ENCODE measurements at regions not wholly inside any gene's neighbourhood (a gene's known extent, or its start where the extent isn't known, plus 50 kb on each side); places are given as distances from the start of the nearest gene placed in this dataset.

- no peaks in the 10 kb centered on the region for H3K36me3 Mint-ChIP-seq (ENCODE audit: unreplicated experiment)
- H3K27me3 Mint-ChIP-seq (ENCODE audit: unreplicated experiment), result no peaks in the 10 kb centered on the region
- H3K9me3 Mint-ChIP-seq (ENCODE audit: unreplicated experiment), result no peaks in the 10 kb centered on the region
- no peak for TF ChIP-seq CTCF (IDR thresholded peaks at IDR 0.05; ENCODE audit: partially characterized antibody, unreplicated experiment)
- H3K4me1 Mint-ChIP-seq (ENCODE audit: low read depth, unreplicated experiment), result no peaks in the 10 kb centered on the region
- DNase-seq, result no peak
- no peak overlapping the region for H3K4me3 Mint-ChIP-seq (ENCODE audit: unreplicated experiment)
- no peak overlapping the region for H3K27ac Mint-ChIP-seq (ENCODE audit: unreplicated experiment)
Observed at GRCh38 chr6:2502998-2503674, 247.6 kb downstream of the MYLK4 start.

GRCh38 chr6:2502096-2502997, 248.4 kb downstream of the MYLK4 start:
- no peaks in the 10 kb centered on the region for H3K27me3 Mint-ChIP-seq (ENCODE audit: unreplicated experiment)
- H3K27ac Mint-ChIP-seq (ENCODE audit: unreplicated experiment), result no peak overlapping the region
- no peaks in the 10 kb centered on the region for H3K9me3 Mint-ChIP-seq (ENCODE audit: unreplicated experiment)
- TF ChIP-seq CTCF (IDR thresholded peaks at IDR 0.05; ENCODE audit: partially characterized antibody, unreplicated experiment), result no peak
- no peaks in the 10 kb centered on the region for H3K36me3 Mint-ChIP-seq (ENCODE audit: unreplicated experiment)
- H3K4me1 Mint-ChIP-seq (ENCODE audit: low read depth, unreplicated experiment), result no peaks in the 10 kb centered on the region
- DNase-seq, result no peak
- H3K4me3 Mint-ChIP-seq (ENCODE audit: unreplicated experiment), result no peak overlapping the region

DNA sequence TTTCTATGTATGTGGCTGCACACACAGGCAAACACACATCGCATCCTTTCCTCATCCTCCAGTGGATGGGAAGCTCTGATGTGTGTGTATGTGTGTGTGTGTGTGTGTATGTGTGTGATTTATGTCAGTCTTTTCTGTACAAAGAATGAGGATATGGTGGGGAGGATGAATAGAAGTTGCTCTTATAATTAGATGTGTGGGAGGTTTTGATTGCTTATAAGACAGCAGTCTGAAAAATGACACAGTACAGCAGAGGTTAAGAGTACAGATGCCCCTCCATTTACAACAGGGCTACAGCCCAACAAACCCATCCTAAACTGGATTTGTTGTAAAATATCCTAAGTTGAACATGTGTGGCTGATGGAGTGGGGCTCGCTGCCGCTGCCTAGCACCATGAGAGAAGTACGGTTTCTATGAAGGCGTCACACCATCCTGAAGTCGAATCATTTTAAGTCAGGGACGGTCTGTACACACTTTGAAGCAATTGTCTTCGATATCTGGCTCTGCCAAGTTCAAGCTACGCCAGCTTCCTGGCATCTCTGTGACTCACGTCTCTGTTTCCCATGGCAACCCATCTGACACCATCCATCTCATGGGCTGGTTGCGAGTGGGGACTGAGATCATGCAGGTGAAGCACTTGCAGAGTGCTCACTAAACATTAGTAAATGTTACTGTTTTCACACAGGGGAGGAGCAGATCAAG, 252.6 kb downstream of the MYLK4 start:
- TF ChIP-seq CTCF (IDR thresholded peaks at IDR 0.05; ENCODE audit: partially characterized antibody, unreplicated experiment), result no peak
- Mint-ChIP-seq H3K36me3 (ENCODE audit: unreplicated experiment) (peaks cover 6% of the 10 kb centered on the region), H3K9me3 (ENCODE audit: unreplicated experiment) (no peaks in the 10 kb centered on the region), H3K27ac (ENCODE audit: unreplicated experiment) (no peak overlapping the region), H3K4me3 (ENCODE audit: unreplicated experiment) (no peak overlapping the region), H3K4me1 (ENCODE audit: low read depth, unreplicated experiment) (no peaks in the 10 kb centered on the region), H3K27me3 (ENCODE audit: unreplicated experiment) (no peaks in the 10 kb centered on the region)
- no peak for DNase-seq

DNA sequence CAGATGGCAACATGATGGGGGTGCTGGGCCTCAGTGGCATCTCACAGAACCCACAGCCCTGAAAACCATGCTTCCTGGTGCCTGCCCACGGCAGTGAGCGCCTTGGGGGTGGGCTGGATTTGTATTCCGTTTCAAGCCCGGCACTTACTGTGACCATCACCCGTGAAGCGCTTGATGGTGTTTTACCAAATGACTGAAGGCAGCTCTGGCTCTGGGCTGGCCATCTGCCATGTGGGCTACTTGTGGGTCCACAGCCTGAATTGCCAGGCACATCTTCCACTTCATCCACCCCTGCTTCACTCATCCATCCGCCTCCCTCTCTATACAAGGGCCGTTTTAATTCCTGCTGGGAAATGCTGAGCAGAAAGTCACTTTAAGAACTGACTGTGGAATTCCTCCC, 250.9 kb upstream of the GMDS start:
- Mint-ChIP-seq H3K4me1 (ENCODE audit: low read depth, unreplicated experiment) (no peaks in the 10 kb centered on the region), H3K27ac (ENCODE audit: unreplicated experiment) (no peak overlapping the region), H3K36me3 (ENCODE audit: unreplicated experiment) (peaks cover 6% of the 10 kb centered on the region), H3K27me3 (ENCODE audit: unreplicated experiment) (no peaks in the 10 kb centered on the region), H3K4me3 (ENCODE audit: unreplicated experiment) (no peak overlapping the region), H3K9me3 (ENCODE audit: unreplicated experiment) (no peaks in the 10 kb centered on the region)
- DNase-seq, result no peak
- no peak for TF ChIP-seq CTCF (IDR thresholded peaks at IDR 0.05; ENCODE audit: partially characterized antibody, unreplicated experiment)
